ENCODE measurements at regions not wholly inside any gene's neighbourhood (a gene's known extent, or its start where the extent isn't known, plus 50 kb on each side); places are given as distances from the start of the nearest gene placed in this dataset.

DNA sequence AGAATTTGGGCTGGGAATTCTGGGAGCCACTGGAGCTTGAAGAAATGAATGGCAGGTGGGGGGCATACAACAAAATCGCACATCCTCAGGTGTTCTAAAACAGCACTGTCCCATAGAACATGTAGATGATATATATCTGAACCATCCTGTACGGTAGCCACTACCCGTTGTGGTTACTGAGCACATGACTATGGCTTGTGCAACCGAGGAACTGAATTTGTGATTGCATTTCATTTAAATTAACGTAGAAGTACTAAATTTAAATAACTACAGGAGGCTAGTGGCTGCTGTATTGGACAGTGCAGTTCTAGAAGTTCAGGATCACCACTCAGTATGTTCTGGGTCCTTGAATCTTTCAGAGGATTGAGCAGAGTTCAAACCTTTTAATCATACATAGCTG is 172.4 kb downstream of the PHETA1 start:
- H3K79me2 ChIP-seq (ENCODE audit: insufficient read depth, low read depth), result no peaks in the 10 kb centered on the region
- H3K27ac ChIP-seq, result no peak overlapping the region
- H3K4me2 ChIP-seq, result no peak overlapping the region
- H3K36me3 ChIP-seq (ENCODE audit: insufficient read depth), result no peaks in the 10 kb centered on the region
- no peak overlapping the region for H3K4me3 ChIP-seq (IDR thresholded peaks at IDR 0.05; ENCODE audit: insufficient read depth, low read depth, low read length)
- H2AFZ ChIP-seq (ENCODE audit: low read depth), result no peak overlapping the region
- TF ChIP-seq, protein P1, sequence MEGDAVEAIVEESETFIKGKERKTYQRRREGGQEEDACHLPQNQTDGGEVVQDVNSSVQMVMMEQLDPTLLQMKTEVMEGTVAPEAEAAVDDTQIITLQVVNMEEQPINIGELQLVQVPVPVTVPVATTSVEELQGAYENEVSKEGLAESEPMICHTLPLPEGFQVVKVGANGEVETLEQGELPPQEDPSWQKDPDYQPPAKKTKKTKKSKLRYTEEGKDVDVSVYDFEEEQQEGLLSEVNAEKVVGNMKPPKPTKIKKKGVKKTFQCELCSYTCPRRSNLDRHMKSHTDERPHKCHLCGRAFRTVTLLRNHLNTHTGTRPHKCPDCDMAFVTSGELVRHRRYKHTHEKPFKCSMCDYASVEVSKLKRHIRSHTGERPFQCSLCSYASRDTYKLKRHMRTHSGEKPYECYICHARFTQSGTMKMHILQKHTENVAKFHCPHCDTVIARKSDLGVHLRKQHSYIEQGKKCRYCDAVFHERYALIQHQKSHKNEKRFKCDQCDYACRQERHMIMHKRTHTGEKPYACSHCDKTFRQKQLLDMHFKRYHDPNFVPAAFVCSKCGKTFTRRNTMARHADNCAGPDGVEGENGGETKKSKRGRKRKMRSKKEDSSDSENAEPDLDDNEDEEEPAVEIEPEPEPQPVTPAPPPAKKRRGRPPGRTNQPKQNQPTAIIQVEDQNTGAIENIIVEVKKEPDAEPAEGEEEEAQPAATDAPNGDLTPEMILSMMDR (conservative IDR thresholded peaks at IDR 0.05; ENCODE audit: low read depth, low read length), result no peak
- peaks cover 6% of the 10 kb centered on the region for H3K4me1 ChIP-seq (ENCODE audit: low read depth, poor library complexity, severe bottlenecking)
- no peaks in the 10 kb centered on the region for H3K27me3 ChIP-seq (ENCODE audit: insufficient read depth, low read depth)
- H3K9ac ChIP-seq, result no peak overlapping the region
- no peaks in the 10 kb centered on the region for H4K20me1 ChIP-seq (ENCODE audit: insufficient read depth)

DNA sequence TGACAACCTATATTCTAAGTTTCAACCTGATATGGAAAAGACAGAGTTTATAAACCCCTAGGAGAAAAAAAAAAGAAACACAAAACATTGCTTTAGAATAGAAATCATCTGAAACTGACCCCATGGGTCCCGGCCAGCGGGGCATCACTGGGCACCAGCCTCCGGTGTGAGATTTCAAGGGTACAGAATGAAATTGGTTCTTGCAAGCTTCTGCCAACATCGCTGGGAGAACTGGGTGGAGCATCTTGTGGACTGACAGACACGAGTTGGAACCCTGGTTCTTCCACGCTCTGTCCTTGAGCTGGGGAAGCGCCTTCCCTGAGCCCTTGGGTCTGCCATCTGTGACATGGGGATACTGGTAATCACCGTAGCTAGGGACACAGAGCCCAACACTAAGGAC is 173.6 kb downstream of the PHETA1 start:
- H3K27me3 ChIP-seq (ENCODE audit: insufficient read depth, low read depth), result no peaks in the 10 kb centered on the region
- no peak overlapping the region for H3K27ac ChIP-seq
- peak overlapping the region; percentile 21; the same call in 1 of the 2 replicates for H3K4me2 ChIP-seq
- H3K4me1 ChIP-seq (ENCODE audit: low read depth, poor library complexity, severe bottlenecking), result peaks cover 6% of the 10 kb centered on the region
- TF ChIP-seq, protein P1 (conservative IDR thresholded peaks at IDR 0.05; ENCODE audit: low read depth, low read length), result no peak
- H3K4me3 ChIP-seq (IDR thresholded peaks at IDR 0.05; ENCODE audit: insufficient read depth, low read depth, low read length), result no peak overlapping the region
- H4K20me1 ChIP-seq (ENCODE audit: insufficient read depth), result no peaks in the 10 kb centered on the region
- H3K79me2 ChIP-seq (ENCODE audit: insufficient read depth, low read depth), result no peaks in the 10 kb centered on the region
- H3K36me3 ChIP-seq (ENCODE audit: insufficient read depth), result no peaks in the 10 kb centered on the region
- no peak overlapping the region for H2AFZ ChIP-seq (ENCODE audit: low read depth)
- no peak overlapping the region for H3K9ac ChIP-seq

DNA sequence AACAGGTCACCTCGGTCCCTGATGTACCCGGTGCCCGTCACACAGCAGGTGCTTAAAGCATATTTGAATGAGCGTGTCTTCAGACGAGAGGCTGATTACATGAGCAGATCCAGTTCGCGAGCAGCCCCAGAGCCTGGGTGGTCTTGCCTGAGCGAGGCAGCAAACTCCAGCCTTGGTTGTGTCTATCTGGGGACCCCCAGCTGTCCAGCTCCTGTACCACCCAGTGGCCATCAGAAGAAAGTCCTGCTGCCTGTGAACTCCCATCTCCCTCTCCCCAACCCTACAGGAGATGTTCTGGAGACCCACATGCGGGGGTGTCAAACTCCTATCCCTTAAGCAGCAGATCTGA is 174.2 kb downstream of the PHETA1 start:
- H4K20me1 ChIP-seq (ENCODE audit: insufficient read depth), result no peaks in the 10 kb centered on the region
- no peak overlapping the region for H3K4me3 ChIP-seq (IDR thresholded peaks at IDR 0.05; ENCODE audit: insufficient read depth, low read depth, low read length)
- no peaks in the 10 kb centered on the region for H3K79me2 ChIP-seq (ENCODE audit: insufficient read depth, low read depth)
- no peak overlapping the region for H3K4me2 ChIP-seq
- TF ChIP-seq, protein P1 (conservative IDR thresholded peaks at IDR 0.05; ENCODE audit: low read depth, low read length), result no peak
- no peaks in the 10 kb centered on the region for H3K36me3 ChIP-seq (ENCODE audit: insufficient read depth)
- H3K27me3 ChIP-seq (ENCODE audit: insufficient read depth, low read depth), result no peaks in the 10 kb centered on the region
- H2AFZ ChIP-seq (ENCODE audit: low read depth), result no peak overlapping the region
- no peak overlapping the region for H3K9ac ChIP-seq
- H3K4me1 ChIP-seq (ENCODE audit: low read depth, poor library complexity, severe bottlenecking), result peaks cover 6% of the 10 kb centered on the region
- H3K27ac ChIP-seq, result no peak overlapping the region

DNA sequence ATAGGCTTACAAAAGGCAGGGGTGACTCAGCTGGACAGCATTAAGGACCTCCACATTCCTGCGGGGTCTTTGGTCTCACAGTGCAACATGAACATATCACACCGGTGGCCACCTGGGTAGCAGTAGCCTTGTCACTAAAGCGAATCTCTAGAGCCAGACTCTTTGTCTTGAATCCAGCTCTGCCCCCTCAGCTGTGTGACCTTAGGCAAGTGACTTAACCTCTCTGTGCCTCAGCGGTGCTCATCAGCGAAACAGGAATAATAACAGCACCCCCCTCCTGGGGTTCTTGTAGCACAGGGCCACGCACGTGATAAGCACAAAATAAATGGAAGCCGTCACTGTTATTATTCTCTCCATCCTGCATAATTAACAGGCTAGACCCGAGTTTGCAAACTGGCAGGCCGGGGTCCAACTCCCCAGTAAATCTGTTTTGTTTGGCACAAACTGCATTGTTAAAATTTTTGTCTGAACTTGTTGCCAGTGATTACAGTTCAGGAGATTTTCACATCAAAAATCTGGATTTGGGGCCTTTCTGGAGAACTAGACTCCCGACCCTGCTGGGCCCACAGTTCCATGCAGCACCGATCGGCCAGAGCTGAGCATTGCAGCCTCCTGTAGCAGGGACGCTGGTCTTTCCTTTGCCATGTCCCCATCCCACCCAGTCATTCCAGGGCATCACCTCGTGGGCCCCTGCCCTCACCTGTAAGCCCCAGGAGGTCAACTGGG is 174.8 kb downstream of the PHETA1 start:
- no peak overlapping the region for H3K4me2 ChIP-seq
- no peak overlapping the region for H3K27ac ChIP-seq
- H3K36me3 ChIP-seq (ENCODE audit: insufficient read depth), result no peaks in the 10 kb centered on the region
- H3K79me2 ChIP-seq (ENCODE audit: insufficient read depth, low read depth), result no peaks in the 10 kb centered on the region
- H3K4me3 ChIP-seq (IDR thresholded peaks at IDR 0.05; ENCODE audit: insufficient read depth, low read depth, low read length), result no peak overlapping the region
- no peak overlapping the region for H3K9ac ChIP-seq
- no peak overlapping the region for H2AFZ ChIP-seq (ENCODE audit: low read depth)
- TF ChIP-seq, protein P1 (conservative IDR thresholded peaks at IDR 0.05; ENCODE audit: low read depth, low read length), result no peak
- no peaks in the 10 kb centered on the region for H4K20me1 ChIP-seq (ENCODE audit: insufficient read depth)
- H3K4me1 ChIP-seq (ENCODE audit: low read depth, poor library complexity, severe bottlenecking), result peaks cover 6% of the 10 kb centered on the region
- H3K27me3 ChIP-seq (ENCODE audit: insufficient read depth, low read depth), result no peaks in the 10 kb centered on the region
